GM19023 (cell line): ENCODE measurements at regions not wholly inside any gene's neighbourhood (a gene's known extent, or its start where the extent isn't known, plus 50 kb on each side); places are given as distances from the start of the nearest gene placed in this dataset.
"Not testable (repeated sequence)": the region's sequence is repeated elsewhere in the genome, so short reads cannot be mapped to it uniquely, and the experiment has no call there.

Experiments used
- ATAC-seq: cut with Tn5 transposase; IDR thresholded peaks from one replicate; pipeline ENCODE4 v1.9.1; 2021; ENCODE audit warnings: mild to moderate bottlenecking, moderate library complexity; ENCODE audit not compliant: unreplicated experiment

- no peak for ATAC-seq
These were observed 64.1 kb upstream of the TMPRSS2 start for GRCh38 chr21:41571938-41572510.

GRCh38 chr21:41570791-41571355, 62.9 kb upstream of the TMPRSS2 start:
- ATAC-seq: peak; percentile 72

- no peak for ATAC-seq
These were observed 60.8 kb upstream of the TMPRSS2 start for GRCh38 chr21:41568606-41569385.

- ATAC-seq: no peak
These were observed 60.0 kb upstream of the TMPRSS2 start for GRCh38 chr21:41567901-41568510.

- ATAC-seq: not testable (repeated sequence)
These were observed 59.3 kb upstream of the TMPRSS2 start for GRCh38 chr21:41567237-41567636.

- no peak for ATAC-seq
These were observed 58.6 kb upstream of the TMPRSS2 start for GRCh38 chr21:41566500-41567014.

GRCh38 chr21:41565550-41565949, 57.6 kb upstream of the TMPRSS2 start:
- no peak for ATAC-seq

- ATAC-seq: no peak
These were observed 56.9 kb upstream of the TMPRSS2 start for GRCh38 chr21:41564871-41565274.

DNA sequence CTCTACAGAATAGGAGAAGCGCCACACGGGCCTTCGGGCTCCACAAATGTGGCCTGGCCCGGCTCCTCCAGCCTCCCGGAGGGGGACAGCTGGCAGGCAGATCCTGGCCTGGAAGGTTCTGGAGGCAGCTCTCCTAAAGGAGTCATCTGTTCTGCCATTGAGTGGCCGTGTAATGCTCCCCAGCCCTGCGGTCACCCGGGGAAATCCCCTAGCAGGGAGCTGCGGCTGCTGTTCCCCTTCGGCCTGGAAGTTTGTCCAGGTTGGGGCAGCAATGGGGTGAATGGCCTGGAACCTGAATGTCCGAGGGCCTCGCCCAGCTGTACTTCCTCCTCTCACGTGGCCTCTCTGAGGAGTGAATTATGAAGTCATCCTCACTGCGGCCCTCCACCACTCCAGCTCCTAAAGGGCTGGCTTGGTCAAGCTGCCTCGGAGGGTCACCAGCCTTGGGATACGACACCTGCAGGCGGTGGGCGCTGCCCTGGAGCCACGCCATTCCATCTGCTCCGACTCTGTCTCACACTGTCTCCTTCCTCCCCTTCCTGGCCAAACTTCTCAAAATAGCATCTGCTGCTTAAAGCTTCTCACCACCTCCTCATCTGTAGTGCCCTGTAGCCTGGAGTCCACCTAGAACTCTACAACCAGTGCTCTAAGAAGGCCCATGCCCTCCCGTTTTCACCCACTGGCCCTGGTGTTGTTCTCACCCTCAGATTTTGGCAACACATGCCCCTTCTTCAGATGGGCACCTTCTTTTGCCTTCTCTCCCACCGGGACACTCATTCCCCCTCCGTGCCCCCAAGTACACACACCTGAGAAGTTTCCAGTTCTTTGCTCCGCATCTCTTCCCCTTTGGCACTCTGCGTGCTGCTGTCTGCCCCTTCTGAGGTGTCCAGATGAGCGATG, 54.4 kb upstream of the TMPRSS2 start:
- ATAC-seq: no peak

DNA sequence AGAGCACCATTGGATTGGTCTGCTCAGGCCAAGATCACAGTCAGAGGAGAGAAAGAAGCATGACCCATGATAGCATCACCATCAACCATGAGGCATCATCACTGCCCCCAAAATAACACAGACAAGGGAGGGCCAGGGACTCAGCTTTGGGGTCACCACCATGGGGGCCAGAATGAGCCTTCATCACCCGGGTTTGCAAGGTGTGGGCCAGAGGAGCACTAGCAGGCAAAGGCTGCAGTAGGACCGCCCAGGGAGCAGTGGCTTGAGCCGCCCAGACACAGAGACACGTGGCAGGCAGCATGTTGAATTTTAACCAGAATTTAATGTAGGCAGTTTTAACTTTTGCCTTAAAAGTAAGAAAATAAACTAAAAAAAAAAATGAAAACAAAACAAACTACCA, 53.7 kb upstream of the TMPRSS2 start:
- ATAC-seq: no peak

GRCh38 chr21:41560661-41561158, 52.8 kb upstream of the TMPRSS2 start:
- no peak for ATAC-seq

GRCh38 chr21:41559658-41560631, 52.0 kb upstream of the TMPRSS2 start:
- peak; percentile 64 for ATAC-seq

GRCh38 chr21:41558842-41559241, 50.9 kb upstream of the TMPRSS2 start:
- no peak for ATAC-seq

GRCh38 chr21:41557884-41558283, 49.9 kb upstream of the TMPRSS2 start:
- ATAC-seq: no peak
